Activated CD8-positive, alpha-beta T cell treated with anti-CD3 and anti-CD28 coated beads, Interleukin-2, amount 10 ng/mL, durations not matched to agents 7 days and 5 days (primary cell): ENCODE measurements at regions not wholly inside any gene's neighbourhood (a gene's known extent, or its start where the extent isn't known, plus 50 kb on each side); places are given as distances from the start of the nearest gene placed in this dataset.

Source experiments
- ATAC-seq: fragments of 150-1000 bp; cut with Tn5 transposase; one replicate; pipeline ENCODE4 v1.10.0; 2021; ENCODE audit warnings: moderate library complexity
- CTCF ChIA-PET: fragments of 350-600 bp; sonication (Branson Sonifier 250); formaldehyde crosslinking; loops from one replicate; lab custom pipeline; 2021; ENCODE audit warnings: antibody characterized with exemption; lab: Charles Lee
- POLR2A ChIA-PET: fragments of 350-600 bp; sonication (Branson Sonifier 250); formaldehyde crosslinking; loops from one replicate; lab custom pipeline; 2021; ENCODE audit warnings: antibody characterized with exemption; lab: Charles Lee
- DNase-seq: peaks from one replicate; pipeline ENCODE4 v3.0.0-alpha.2; 2020
- H3K27ac Mint-ChIP-seq: one replicate; pipeline ENCODE4 v1.8.0; 2021; ENCODE audit warnings: mild to moderate bottlenecking, mixed read lengths
- H3K27me3 Mint-ChIP-seq: one replicate; pipeline ENCODE4 v1.8.0; 2021; ENCODE audit warnings: low read depth, mixed read lengths
- H3K36me3 Mint-ChIP-seq: one replicate; pipeline ENCODE4 v1.8.0; 2021; ENCODE audit warnings: low read depth, mixed read lengths
- H3K4me1 Mint-ChIP-seq: one replicate; pipeline ENCODE4 v1.8.0; 2021; ENCODE audit warnings: low read depth, mixed read lengths
- H3K4me3 Mint-ChIP-seq: one replicate; pipeline ENCODE4 v1.8.0; 2021; ENCODE audit warnings: mild to moderate bottlenecking, mixed read lengths
- H3K9me3 Mint-ChIP-seq: one replicate; pipeline ENCODE4 v1.8.0; 2022; ENCODE audit warnings: mixed read lengths; ENCODE audit not compliant: insufficient read depth

DNA sequence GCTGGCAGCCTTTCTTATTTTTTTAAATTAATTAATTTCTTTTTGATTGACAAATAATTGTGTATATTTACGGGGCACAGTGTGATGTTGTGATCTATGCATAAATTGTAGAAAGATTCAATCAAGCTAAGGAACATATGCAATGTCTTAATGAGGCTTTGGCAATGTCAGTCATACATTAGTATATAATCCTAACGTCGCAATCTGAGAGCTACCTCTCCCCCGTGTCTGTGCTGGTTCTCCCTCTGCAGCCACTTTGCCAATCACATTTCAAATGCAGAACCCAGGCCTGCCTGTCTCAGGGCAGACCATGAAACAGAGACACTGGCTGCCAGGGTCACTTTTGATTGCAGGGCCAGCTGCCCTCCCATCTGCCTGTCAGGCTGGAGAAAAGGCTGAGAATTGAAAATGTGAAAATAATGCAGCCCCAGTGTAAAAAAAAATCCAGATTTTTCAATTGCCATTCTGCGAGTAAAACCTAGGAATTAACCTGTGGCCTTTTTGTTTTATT, 56.3 kb downstream of the SLC24A2 start:
- no peak overlapping the region for H3K4me3 Mint-ChIP-seq
- POLR2A ChIA-PET: no interaction called here
- CTCF ChIA-PET: no interaction called here
- H3K27me3 Mint-ChIP-seq: peaks cover 1% of the 10 kb centered on the region
- H3K27ac Mint-ChIP-seq: no peak overlapping the region
- DNase-seq (no peak), ATAC-seq (no peak)
- no peaks in the 10 kb centered on the region for H3K9me3 Mint-ChIP-seq
- H3K36me3 Mint-ChIP-seq: no peaks in the 10 kb centered on the region
- no peaks in the 10 kb centered on the region for H3K4me1 Mint-ChIP-seq

DNA sequence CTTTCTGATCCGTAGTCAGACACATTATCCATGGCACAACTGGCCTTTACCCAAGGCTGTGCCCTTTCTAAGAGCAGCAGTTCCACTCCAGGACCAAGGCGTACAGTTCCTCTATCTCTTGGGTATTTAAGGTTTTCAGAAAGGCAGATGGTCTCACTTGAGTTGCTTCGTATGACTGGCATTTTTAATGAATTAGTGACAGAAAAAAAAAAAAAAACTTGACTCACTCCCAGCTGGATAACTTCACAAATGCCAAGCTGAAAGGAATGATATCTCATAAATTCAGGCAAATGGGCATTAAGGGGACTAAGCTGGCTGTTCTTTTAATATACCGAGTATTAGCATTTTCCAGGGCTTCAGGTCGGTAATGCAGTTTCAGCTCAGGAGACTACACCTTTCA, 60.7 kb downstream of the SLC24A2 start:
- Mint-ChIP-seq H3K27ac (no peak overlapping the region), H3K36me3 (no peaks in the 10 kb centered on the region), H3K4me1 (no peaks in the 10 kb centered on the region), H3K27me3 (peaks cover 2% of the 10 kb centered on the region), H3K4me3 (no peak overlapping the region), H3K9me3 (no peaks in the 10 kb centered on the region)
- ChIA-PET POLR2A (no interaction called here), CTCF (no interaction called here)
- ATAC-seq: no peak
- DNase-seq: no peak

DNA sequence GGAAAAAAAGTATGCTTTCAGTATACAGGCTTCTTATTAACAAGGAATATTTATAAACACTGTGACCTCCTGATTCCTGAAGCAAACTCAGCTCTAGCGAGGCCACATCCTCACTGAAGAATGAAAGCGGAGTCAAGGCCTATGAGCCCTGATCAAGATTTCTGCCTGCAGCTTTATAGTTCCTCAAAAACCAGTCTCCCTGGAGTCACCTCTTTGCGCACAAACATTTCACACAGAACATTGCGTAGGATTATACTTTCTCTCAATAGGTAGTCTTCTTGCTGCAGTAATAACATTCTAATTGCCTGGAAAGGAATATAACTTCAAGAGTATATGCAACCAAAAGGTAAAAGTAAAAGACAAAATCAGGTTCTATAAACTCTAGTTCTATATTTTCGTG, 62.9 kb downstream of the SLC24A2 start:
- DNase-seq: no peak
- Mint-ChIP-seq H3K4me1 (no peaks in the 10 kb centered on the region), H3K27ac (no peak overlapping the region), H3K27me3 (peaks cover 2% of the 10 kb centered on the region), H3K36me3 (no peaks in the 10 kb centered on the region), H3K9me3 (no peaks in the 10 kb centered on the region), H3K4me3 (no peak overlapping the region)
- ChIA-PET CTCF (no interaction called here), POLR2A (no interaction called here)
- no peak for ATAC-seq

DNA sequence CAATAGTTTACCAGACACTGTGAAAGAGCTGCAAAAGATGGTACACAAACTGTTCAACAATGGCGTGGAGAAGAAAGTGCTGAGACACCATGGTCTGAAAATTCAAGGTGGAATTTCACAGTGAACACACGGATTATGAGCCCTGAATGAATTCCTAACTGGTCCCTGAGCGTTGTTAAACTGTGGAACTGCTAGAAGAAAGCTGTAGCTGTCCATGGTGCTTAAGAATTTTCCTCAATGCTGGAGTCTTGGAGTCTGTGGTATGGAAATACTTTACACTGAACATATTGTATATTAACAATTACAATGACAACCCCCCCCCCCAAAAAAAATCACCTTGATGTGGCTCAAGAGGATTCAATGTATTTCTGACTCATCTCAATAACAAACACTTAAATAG, 68.5 kb downstream of the SLC24A2 start:
- H3K36me3 Mint-ChIP-seq: no peaks in the 10 kb centered on the region
- no peaks in the 10 kb centered on the region for H3K9me3 Mint-ChIP-seq
- no peaks in the 10 kb centered on the region for H3K27me3 Mint-ChIP-seq
- DNase-seq (no peak), ATAC-seq (no peak)
- no peaks in the 10 kb centered on the region for H3K4me1 Mint-ChIP-seq
- no peak overlapping the region for H3K4me3 Mint-ChIP-seq
- ChIA-PET POLR2A (no interaction called here), CTCF (no interaction called here)
- H3K27ac Mint-ChIP-seq: no peak overlapping the region

DNA sequence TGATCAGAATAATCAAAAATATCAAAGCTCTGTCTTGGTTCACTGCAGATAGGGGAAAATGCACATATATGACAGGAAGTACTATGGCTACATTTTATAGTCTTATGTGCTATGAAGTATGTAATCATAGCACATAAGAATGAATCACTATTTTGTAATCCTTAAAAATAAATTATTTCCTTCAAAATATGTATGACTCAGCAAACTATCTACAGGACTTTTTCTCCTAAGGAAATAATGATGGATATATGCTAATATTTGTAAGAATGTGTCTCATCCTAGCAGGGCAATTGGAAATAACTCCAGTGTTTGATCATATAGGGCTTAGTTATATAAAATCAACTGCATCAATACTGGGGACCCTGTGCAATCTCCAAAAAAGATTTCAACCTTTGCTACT, 85.1 kb downstream of the SLC24A2 start:
- ChIA-PET CTCF (no interaction called here), POLR2A (no interaction called here)
- no peak for ATAC-seq
- H3K36me3 Mint-ChIP-seq: no peaks in the 10 kb centered on the region
- H3K4me3 Mint-ChIP-seq: no peak overlapping the region
- no peak for DNase-seq
- no peaks in the 10 kb centered on the region for H3K4me1 Mint-ChIP-seq
- H3K9me3 Mint-ChIP-seq: no peaks in the 10 kb centered on the region
- H3K27ac Mint-ChIP-seq: no peak overlapping the region
- H3K27me3 Mint-ChIP-seq: peaks cover 2% of the 10 kb centered on the region

DNA sequence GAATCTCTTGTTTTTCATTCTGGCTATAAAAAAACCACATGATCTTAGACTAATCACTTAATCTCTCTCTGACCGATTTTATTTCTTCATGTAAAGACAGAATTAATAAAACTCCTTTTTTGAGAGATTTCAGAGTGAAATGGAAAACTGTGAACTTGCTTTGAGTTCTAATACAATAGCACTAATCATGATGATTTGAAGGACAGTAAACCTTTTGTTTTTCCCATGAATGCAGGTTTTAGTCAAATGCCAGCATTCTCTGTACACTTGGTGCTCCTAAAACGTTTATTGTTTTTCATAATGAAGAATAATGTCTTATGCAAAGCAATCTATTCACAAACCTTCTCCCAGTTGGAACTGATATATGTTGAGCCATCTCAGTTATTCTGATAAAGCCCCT, 86.8 kb downstream of the SLC24A2 start:
- Mint-ChIP-seq H3K27me3 (peaks cover 8% of the 10 kb centered on the region), H3K27ac (no peak overlapping the region), H3K4me3 (no peak overlapping the region), H3K9me3 (no peaks in the 10 kb centered on the region), H3K36me3 (no peaks in the 10 kb centered on the region), H3K4me1 (no peaks in the 10 kb centered on the region)
- ATAC-seq: no peak
- POLR2A ChIA-PET: no interaction called here
- CTCF ChIA-PET: no interaction called here
- no peak for DNase-seq

DNA sequence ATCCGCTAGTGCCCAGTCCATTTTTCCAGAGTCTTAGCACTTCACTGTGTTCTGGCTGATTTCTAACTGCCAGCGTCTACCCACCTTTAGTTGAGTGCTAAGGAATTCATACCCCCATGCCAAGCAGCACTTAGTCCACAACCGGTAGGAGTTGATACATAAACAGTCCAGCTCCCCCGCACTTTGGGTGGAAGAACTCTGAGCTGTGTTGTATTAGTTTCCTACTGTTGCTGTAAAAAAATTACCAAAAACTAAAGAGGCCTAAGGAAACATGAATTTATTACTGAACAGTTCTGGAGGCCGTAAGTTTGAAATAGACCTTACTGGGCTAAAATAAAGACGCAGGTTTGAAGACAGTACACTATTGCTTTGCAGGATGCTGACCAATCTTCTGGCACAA, 87.6 kb downstream of the SLC24A2 start:
- ATAC-seq (no peak), DNase-seq (no peak)
- Mint-ChIP-seq H3K4me3 (no peak overlapping the region), H3K27ac (no peak overlapping the region), H3K9me3 (no peaks in the 10 kb centered on the region), H3K36me3 (no peaks in the 10 kb centered on the region), H3K4me1 (no peaks in the 10 kb centered on the region), H3K27me3 (peaks cover 8% of the 10 kb centered on the region)
- CTCF ChIA-PET: no interaction called here
- POLR2A ChIA-PET: no interaction called here

DNA sequence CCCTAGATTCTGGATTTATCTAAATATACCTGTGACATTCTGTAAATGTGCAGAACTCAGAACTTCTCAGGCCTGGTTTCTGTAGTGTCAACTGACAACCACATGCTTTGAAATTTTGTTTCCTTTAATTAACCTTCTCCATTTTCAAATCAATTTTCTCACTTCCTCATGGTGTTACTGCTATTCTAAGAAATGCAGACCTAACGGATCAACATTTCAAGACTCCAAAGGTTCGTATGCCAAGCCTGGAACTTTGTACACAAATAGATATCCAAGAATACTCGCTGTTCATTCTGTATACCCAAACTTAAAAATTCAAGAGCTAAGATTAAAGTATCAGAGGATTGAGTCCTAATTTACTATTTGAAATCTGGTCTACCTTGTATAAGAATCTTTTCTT, 88.1 kb downstream of the SLC24A2 start:
- no peak for ATAC-seq
- no peak for DNase-seq
- Mint-ChIP-seq H3K9me3 (no peaks in the 10 kb centered on the region), H3K4me3 (no peak overlapping the region), H3K4me1 (no peaks in the 10 kb centered on the region), H3K36me3 (no peaks in the 10 kb centered on the region), H3K27me3 (peaks cover 8% of the 10 kb centered on the region), H3K27ac (no peak overlapping the region)
- POLR2A ChIA-PET: no interaction called here
- CTCF ChIA-PET: no interaction called here

DNA sequence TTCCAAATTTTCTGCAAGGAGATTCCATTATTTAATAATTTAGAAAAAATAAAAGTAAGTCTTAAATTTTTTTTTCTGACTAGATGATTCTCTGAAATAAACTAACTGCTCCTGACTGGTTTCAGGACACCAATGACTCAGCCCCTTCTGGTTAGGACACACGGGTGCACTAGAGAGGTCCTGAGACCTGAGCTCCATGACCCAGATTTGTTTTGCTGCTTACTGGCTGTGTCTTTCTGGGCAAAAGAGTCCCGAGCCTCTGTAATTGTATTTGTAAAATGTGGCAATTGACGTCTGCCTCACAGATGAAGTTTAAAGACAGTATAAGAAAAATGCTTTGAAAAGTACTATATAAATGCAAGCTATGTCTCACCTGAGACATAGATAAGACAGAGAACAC, 89.1 kb downstream of the SLC24A2 start:
- no peak overlapping the region for H3K27ac Mint-ChIP-seq
- no peaks in the 10 kb centered on the region for H3K4me1 Mint-ChIP-seq
- no peak for DNase-seq
- H3K27me3 Mint-ChIP-seq: peaks cover 8% of the 10 kb centered on the region
- ChIA-PET POLR2A (no interaction called here), CTCF (no interaction called here)
- ATAC-seq: no peak
- H3K36me3 Mint-ChIP-seq: no peaks in the 10 kb centered on the region
- no peak overlapping the region for H3K4me3 Mint-ChIP-seq
- H3K9me3 Mint-ChIP-seq: no peaks in the 10 kb centered on the region

DNA sequence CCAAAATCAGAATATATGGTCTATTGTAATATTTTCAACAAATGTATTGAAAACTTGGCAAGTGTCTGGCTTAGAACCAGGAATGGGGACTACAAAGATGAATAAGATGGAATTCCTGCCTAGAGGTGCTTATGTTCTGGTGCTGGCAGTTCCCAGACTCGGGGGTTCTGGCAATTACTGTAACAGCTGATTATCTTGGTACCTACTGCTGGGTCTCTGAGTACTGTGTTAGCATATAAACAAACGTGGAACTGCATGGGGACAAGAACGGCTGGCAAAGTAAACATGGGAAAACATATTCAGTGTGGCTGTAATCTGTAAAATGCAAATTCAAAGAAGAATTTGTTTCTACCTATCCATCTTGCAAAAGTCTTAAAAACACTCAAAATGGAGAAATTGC, 89.9 kb downstream of the SLC24A2 start:
- ChIA-PET CTCF (no interaction called here), POLR2A (no interaction called here)
- no peak overlapping the region for H3K27ac Mint-ChIP-seq
- no peak for DNase-seq
- peaks cover 8% of the 10 kb centered on the region for H3K27me3 Mint-ChIP-seq
- no peak for ATAC-seq
- no peaks in the 10 kb centered on the region for H3K4me1 Mint-ChIP-seq
- no peak overlapping the region for H3K4me3 Mint-ChIP-seq
- no peaks in the 10 kb centered on the region for H3K36me3 Mint-ChIP-seq
- H3K9me3 Mint-ChIP-seq: no peaks in the 10 kb centered on the region

DNA sequence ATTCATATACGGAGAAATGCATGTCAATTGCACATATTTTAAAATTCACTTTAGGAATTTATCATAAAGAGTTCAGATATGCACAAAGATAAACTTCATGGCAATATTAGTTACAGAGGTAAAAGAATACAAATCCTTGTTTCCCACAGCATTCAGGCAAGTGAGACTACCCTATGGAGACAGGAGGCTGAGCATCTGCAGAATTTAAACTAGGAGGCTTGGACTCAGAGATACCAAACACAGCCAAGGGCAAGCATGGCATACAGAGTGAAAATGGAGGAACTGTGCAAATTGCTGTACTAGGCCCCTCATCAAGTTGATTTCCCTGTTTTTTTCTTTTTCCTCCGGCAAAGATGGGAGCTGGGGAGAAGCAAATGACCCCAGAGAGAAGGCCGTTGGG, 94.2 kb downstream of the SLC24A2 start:
- CTCF ChIA-PET: no interaction called here
- DNase-seq: no peak
- no peaks in the 10 kb centered on the region for H3K4me1 Mint-ChIP-seq

DNA sequence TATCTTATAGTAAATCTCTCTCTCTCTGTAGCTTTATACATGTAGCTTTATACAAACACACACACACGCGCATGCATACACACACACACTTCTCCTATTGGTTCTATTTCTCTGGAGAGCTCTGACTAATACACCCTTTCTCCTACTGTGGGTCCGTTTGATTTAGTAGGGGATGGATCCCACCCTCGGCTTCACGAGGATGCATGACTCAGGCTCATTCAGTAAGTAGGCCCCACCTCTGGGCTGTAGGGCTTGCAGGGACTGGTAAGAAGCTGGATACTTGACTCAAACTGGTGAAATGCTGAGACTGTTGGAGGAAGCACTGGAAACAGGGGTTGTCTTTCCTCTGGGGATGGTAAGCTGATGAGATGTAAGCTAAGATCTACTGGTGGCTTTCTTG, 98.7 kb downstream of the SLC24A2 start:
- Mint-ChIP-seq H3K36me3 (no peaks in the 10 kb centered on the region), H3K27me3 (peaks cover 1% of the 10 kb centered on the region), H3K27ac (no peak overlapping the region), H3K4me1 (no peaks in the 10 kb centered on the region), H3K4me3 (no peak overlapping the region), H3K9me3 (peaks cover 7% of the 10 kb centered on the region)
- ATAC-seq (no peak), DNase-seq (no peak)
- ChIA-PET CTCF (no interaction called here), POLR2A (no interaction called here)

More for the DNA sequence above, 94.2 kb downstream of the SLC24A2 start:
- Mint-ChIP-seq H3K4me3 (no peak overlapping the region), H3K9me3 (no peaks in the 10 kb centered on the region), H3K27me3 (peaks cover 7% of the 10 kb centered on the region), H3K36me3 (no peaks in the 10 kb centered on the region), H3K27ac (no peak overlapping the region)
- POLR2A ChIA-PET: no interaction called here
- ATAC-seq: no peak

DNA sequence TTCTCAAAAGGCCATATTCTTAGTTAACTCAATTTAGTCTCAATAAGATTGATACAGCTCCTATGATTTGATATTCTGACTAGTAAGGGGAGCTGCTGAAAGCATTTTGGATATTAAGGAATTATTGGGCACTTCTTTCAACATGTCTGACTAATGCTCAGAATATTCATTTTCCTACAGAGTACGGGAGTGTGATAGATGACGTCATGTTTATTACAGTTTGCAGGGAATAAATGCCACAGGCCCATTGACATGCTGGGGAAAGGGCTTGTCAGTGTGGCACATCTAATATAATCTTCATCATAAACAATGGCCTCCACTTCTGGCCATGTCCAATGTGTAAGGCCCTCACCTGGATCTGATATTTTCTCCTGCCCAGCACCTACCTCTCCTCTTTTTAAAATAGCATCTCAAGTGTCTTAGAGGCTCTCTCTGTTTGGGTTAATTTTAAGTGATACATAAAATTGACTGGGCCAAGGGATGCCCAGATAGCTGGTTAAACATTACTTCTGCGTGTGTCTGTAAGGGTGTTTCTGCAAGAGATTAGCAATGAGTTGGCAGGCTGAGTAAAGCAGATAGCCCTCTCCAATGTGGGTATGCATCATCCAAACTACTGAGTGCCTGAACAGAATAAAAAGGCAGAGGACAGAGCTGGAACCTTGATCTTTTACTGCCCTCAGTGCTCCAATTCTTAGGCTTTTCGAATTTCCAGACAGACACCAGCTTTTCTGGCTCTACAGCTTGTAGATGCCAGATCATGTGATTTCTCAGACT, 99.3 kb downstream of the SLC24A2 start:
- Mint-ChIP-seq H3K4me3 (no peak overlapping the region), H3K27me3 (peaks cover 3% of the 10 kb centered on the region), H3K9me3 (peaks cover 7% of the 10 kb centered on the region), H3K4me1 (no peaks in the 10 kb centered on the region), H3K36me3 (no peaks in the 10 kb centered on the region), H3K27ac (no peak overlapping the region)
- DNase-seq: no peak
- ATAC-seq: no peak
- POLR2A ChIA-PET: no interaction called here
- CTCF ChIA-PET: no interaction called here
